K562 (cell line): ENCODE measurements at regions not wholly inside any gene's neighbourhood (a gene's known extent, or its start where the extent isn't known, plus 50 kb on each side); places are given as distances from the start of the nearest gene placed in this dataset.
"Not testable (repeated sequence)": the region's sequence is repeated elsewhere in the genome, so short reads cannot be mapped to it uniquely, and the experiment has no call there.

Source experiments
- ATAC-seq: fragments of 200-7000 bp; cut with Tn5 transposase; 3 replicates; pipeline ENCODE4 v1.9.1; 2020; ENCODE audit warnings: moderate library complexity
- BruUV-seq: library from RNA; stranded (reverse); fragments of 400-500 nt; replicated peaks from 2 replicates; lab custom pipeline; 2021; lab: Mats Ljungman, UMichigan
- CTCF ChIA-PET: fragments of 300-600 bp; formaldehyde crosslinking; extraction: SDS; loops from one replicate; lab custom pipeline; 2021; ENCODE audit warnings: low intra/inter-chr PET ratio; lab: Yijun Ruan, JAX
- POLR2A ChIA-PET: fragments of 300-600, 350-650 bp; sonication (Branson Sonifier 250); formaldehyde crosslinking; extraction: SDS; loops from one replicate; lab custom pipeline; 2021; ENCODE audit warnings: antibody characterized with exemption, inconsistent platforms; lab: Yijun Ruan, JAX
- DNase-seq, 4 experiments: peaks; one replicate each; pipeline versions ENCODE4 v3.0.0 to v3.0.0-alpha.2; 2011 to 2018; ENCODE audit warnings: low spot score in 3 of 4, mixed read lengths in 3 of 4; ENCODE audit errors: extremely low read depth in 1 of 4
- FAIRE-seq: peaks from 2 replicates; lab custom pipeline; 2011; peaks lifted over from hg19 to GRCh38; lab: Jason Lieb, UNC
- H2AFZ ChIP-seq: 2 replicates; pipeline ENCODE4 v1.6.0; 2011; ENCODE audit warnings: low read depth, low read length, control low read depth, inconsistent platforms
- H3K27ac ChIP-seq: fragments of 200-600 bp; 3 replicates; pipeline ENCODE4 v1.8.0; 2011; ENCODE audit warnings: low read depth, mild to moderate bottlenecking, control low read depth, inconsistent platforms, low read length, moderate library complexity, mixed read lengths; ENCODE audit errors: extremely low read depth
- H3K27me3 ChIP-seq, 2 experiments: fragments of 300-600 bp in 1 of 2; 2 replicates in 1 of 2; 3 replicates in 1 of 2; pipeline versions ENCODE4 v1.6.0 to v1.8.0; 2011; ENCODE audit warnings: inconsistent platforms in 2 of 2, low read length in 2 of 2, mild to moderate bottlenecking in 1 of 2, mixed read lengths in 1 of 2, moderate library complexity in 1 of 2; ENCODE audit not compliant: control insufficient read depth in 2 of 2, insufficient read depth in 2 of 2
- H3K36me3 ChIP-seq: fragments of 300-600 bp; 3 replicates; pipeline ENCODE4 v1.8.0; 2011; ENCODE audit warnings: mild to moderate bottlenecking, low read length, inconsistent platforms; ENCODE audit not compliant: control insufficient read depth, insufficient read depth
- H3K4me1 ChIP-seq, 2 experiments: fragments of 200-600 bp in 1 of 2; replicated peaks in 1 of 2; 2 replicates in 1 of 2; 3 replicates in 1 of 2; pipeline versions ENCODE4 v1.5.1 to v1.8.0; 2011; ENCODE audit warnings: inconsistent platforms in 2 of 2, low read length in 2 of 2, mild to moderate bottlenecking in 1 of 2, mixed read lengths in 1 of 2, moderate library complexity in 1 of 2; ENCODE audit not compliant: control insufficient read depth in 2 of 2, insufficient read depth in 2 of 2
- H3K4me2 ChIP-seq: 2 replicates; pipeline ENCODE4 v1.6.1; 2011; ENCODE audit warnings: low read length, control low read depth, inconsistent platforms, mixed read lengths; ENCODE audit not compliant: insufficient read depth
- H3K4me3 ChIP-seq: fragments of 200-600 bp; sonication (generic), shearing (Covaris generic); 2 replicates; pipeline ENCODE4 v1.5.1; 2016; ENCODE audit warnings: control low read depth, inconsistent platforms
- H3K79me2 ChIP-seq: fragments of 200-600 bp; 3 replicates; pipeline ENCODE4 v1.8.0; 2011; ENCODE audit warnings: low read length, inconsistent platforms; ENCODE audit not compliant: control insufficient read depth, insufficient read depth
- H3K9ac ChIP-seq, 2 experiments: 2 replicates each; pipeline versions ENCODE4 v1.6.0 to v1.6.1; 2011; ENCODE audit warnings: low read depth in 2 of 2, low read length in 2 of 2, control low read depth in 1 of 2, inconsistent platforms in 1 of 2, mild to moderate bottlenecking in 1 of 2, mixed read lengths in 1 of 2; ENCODE audit not compliant: insufficient read depth in 1 of 2
- H3K9me1 ChIP-seq: one replicate; pipeline ENCODE4 v1.6.0; 2011; ENCODE audit warnings: inconsistent platforms, mild to moderate bottlenecking, low read length, moderate library complexity; ENCODE audit not compliant: control insufficient read depth, insufficient read depth
- H3K9me3 ChIP-seq: replicated peaks from 2 replicates; pipeline ENCODE4 v1.5.1; 2011; ENCODE audit warnings: low read depth, low read length, inconsistent platforms; ENCODE audit not compliant: control insufficient read depth, insufficient read depth
- H4K20me1 ChIP-seq: replicated peaks from 2 replicates; pipeline ENCODE4 v1.6.1; 2011; ENCODE audit warnings: low read length, inconsistent platforms, mixed read lengths; ENCODE audit not compliant: control insufficient read depth, insufficient read depth
- TSC22D4 ChIP-seq: fragments of 450-650 bp; IDR thresholded peaks from 2 replicates; pipeline ENCODE4 v1.6.1; 2016; ENCODE audit warnings: missing genetic modification characterization, missing biosample characterization, control low read depth
- ZNF507 ChIP-seq: conservative IDR thresholded peaks from 2 replicates; pipeline ENCODE4 v1.6.1; 2017; ENCODE audit warnings: missing genetic modification characterization, missing compliant biosample characterization
- WGBS: fragments of 100-300 bp; shearing (Covaris generic); methylation state at CpG from one replicate; pipeline ENCODE4 v1.1.6; 2016; ENCODE audit warnings: low coverage, mixed read lengths; ENCODE audit not compliant: insufficient coverage; ENCODE audit errors: missing lambda C conversion rate; 5-methylcytosine and 5-hydroxymethylcytosine counted together
- in situ Hi-C: fragments of 300-500 bp; cut with MboI; formaldehyde crosslinking; loops from 4 replicates; pipeline ENCODE4 v1.15.0; 2018; ENCODE audit warnings: inconsistent platforms, mixed read lengths
- intact Hi-C: fragments of 100-400 bp; cut with micrococcal nuclease; formaldehyde crosslinking; loops from 2 replicates; pipeline ENCODE4 v1.14.2; 2022

GRCh38 chr1:233819042-233819441 lies 85.4 kb upstream of the SLC35F3 start:
- no peak overlapping the region for H3K4me2 ChIP-seq
- WGBS = 0% methylated on average over 1 of the region's 1 CpG
- in situ Hi-C loops = no loop called here
- H3K27me3 ChIP-seq = no peaks in the 10 kb centered on the region
- no TSS peak for BruUV-seq
- no peak for TF ChIP-seq TSC22D4 (tag)
- ChIA-PET POLR2A (no interaction called here), CTCF (no interaction called here)
- no peaks in the 10 kb centered on the region for H3K4me1 ChIP-seq
- no peak overlapping the region for H3K9ac ChIP-seq
- H3K4me3 ChIP-seq = no peak overlapping the region
- no peaks in the 10 kb centered on the region for H3K9me1 ChIP-seq
- intact Hi-C loops = no loop called here
- no peak overlapping the region for H3K27ac ChIP-seq
- no peak overlapping the region for H2AFZ ChIP-seq
- no peaks in the 10 kb centered on the region for H3K79me2 ChIP-seq
- ATAC-seq = no peak
- no peaks in the 10 kb centered on the region for H3K9me3 ChIP-seq
- DNase-seq = no peak
- H3K36me3 ChIP-seq = no peaks in the 10 kb centered on the region
- FAIRE-seq = no peak
- no peaks in the 10 kb centered on the region for H4K20me1 ChIP-seq

GRCh38 chr1:233824179-233824578 lies 80.3 kb upstream of the SLC35F3 start:
- H3K9me3 ChIP-seq, intact Hi-C loops, BruUV-seq, H3K27me3 ChIP-seq, in situ Hi-C loops, H3K4me2 ChIP-seq, H3K27ac ChIP-seq, H3K9ac ChIP-seq, POLR2A ChIA-PET, FAIRE-seq, H3K4me1 ChIP-seq, DNase-seq, CTCF ChIA-PET, H4K20me1 ChIP-seq, ATAC-seq, H3K4me3 ChIP-seq, H3K79me2 ChIP-seq, H3K9me1 ChIP-seq, H2AFZ ChIP-seq, H3K36me3 ChIP-seq: not testable (repeated sequence)
- WGBS = 0% methylated on average over 2 of the region's 2 CpGs
- TF ChIP-seq ZNF507 (tag) = peak; percentile 90
